Stomach (tissue), 8 donors: ENCODE measurements at regions not wholly inside any gene's neighbourhood (a gene's known extent, or its start where the extent isn't known, plus 50 kb on each side); places are given as distances from the start of the nearest gene placed in this dataset.

Experiments used
- DNase-seq, 2 donors: peaks; one replicate each; pipeline versions ENCODE4 v3.0.0 to v3.0.0-alpha.2; 2013 to 2019
- H3K27ac ChIP-seq, 5 donors: fragments of 200-600 bp in 4 of 5; sonication (generic) in 4 of 5; one replicate each; pipeline ENCODE4 v1.5.1; 2013 to 2019; ENCODE audit warnings: mild to moderate bottlenecking in 1 of 5, moderate library complexity in 1 of 5
- H3K27me3 ChIP-seq, 3 donors: fragments of 200-600 bp; sonication (generic); one replicate each; pipeline ENCODE4 v1.5.1; 2017 to 2019; ENCODE audit warnings: mixed run types in 1 of 3
- H3K36me3 ChIP-seq, 4 donors: fragments of 200-600 bp; sonication (generic); 1 replicate in 3 of 4; 2 replicates in 1 of 4; pipeline ENCODE4 v1.5.1; 2016 to 2019
- H3K4me1 ChIP-seq, 4 donors: fragments of 200-600 bp; sonication (generic); one replicate each; pipeline ENCODE4 v1.5.1; 2016 to 2019
- H3K4me3 ChIP-seq, 4 donors: fragments of 200-600 bp; sonication (generic) in 3 of 4; one replicate each; pipeline ENCODE4 v1.5.1; 2016 to 2019; ENCODE audit warnings: mild to moderate bottlenecking in 1 of 4
- H3K9me3 ChIP-seq, 4 donors: fragments of 200-600 bp; sonication (generic); one replicate each; pipeline ENCODE4 v1.5.1; 2016 to 2019
- EP300 ChIP-seq: sonication (generic); formaldehyde crosslinking; IDR thresholded peaks from one replicate; pipeline ENCODE4 v1.6.1; 2017; ENCODE audit warnings: antibody characterized with exemption
- POLR2A ChIP-seq, 4 donors: fragments of 450-650 bp; IDR thresholded peaks; one replicate each; pipeline ENCODE4 v1.6.1; 2016; ENCODE audit warnings: antibody characterized with exemption in 4 of 4, control low read depth in 2 of 4, mild to moderate bottlenecking in 1 of 4, moderate library complexity in 1 of 4
- POLR2AphosphoS5 ChIP-seq, 3 donors: sonication (generic); formaldehyde crosslinking; IDR thresholded peaks; one replicate each; pipeline ENCODE4 v1.6.1; 2016; ENCODE audit warnings: antibody characterized with exemption in 3 of 3
- WGBS, 5 donors: extraction: QIAGEN DNeasy Blood & Tissue Kit in 3 of 5; methylation state at CpG; one replicate each; pipeline versions ENCODE4 v1.1.5 to v1.1.7; 2013 to 2018; 5-methylcytosine and 5-hydroxymethylcytosine counted together
- intact Hi-C: fragments of 100-400 bp; cut with DNase I; formaldehyde crosslinking; loops from one replicate; pipeline ENCODE4 v1.15.1; 2023; ENCODE audit warnings: low total_unique reads
- TF ChIP-seq, protein P1 (sequence below), 7 experiments: fragments of 450-650 bp in 4 of 7; fragments of 200-600 bp in 3 of 7; sonication (generic) in 3 of 7; IDR thresholded peaks; one replicate each; pipeline ENCODE4 v1.5.1; 2016 to 2019; ENCODE audit warnings: antibody characterized with exemption in 7 of 7, control low read depth in 2 of 7, mild to moderate bottlenecking in 1 of 7
- donor health status: healthy with polysubstance abuse.
- donor health status: Bipolar disorder and iron deficiency.
- donor health status: healthy.

DNA sequence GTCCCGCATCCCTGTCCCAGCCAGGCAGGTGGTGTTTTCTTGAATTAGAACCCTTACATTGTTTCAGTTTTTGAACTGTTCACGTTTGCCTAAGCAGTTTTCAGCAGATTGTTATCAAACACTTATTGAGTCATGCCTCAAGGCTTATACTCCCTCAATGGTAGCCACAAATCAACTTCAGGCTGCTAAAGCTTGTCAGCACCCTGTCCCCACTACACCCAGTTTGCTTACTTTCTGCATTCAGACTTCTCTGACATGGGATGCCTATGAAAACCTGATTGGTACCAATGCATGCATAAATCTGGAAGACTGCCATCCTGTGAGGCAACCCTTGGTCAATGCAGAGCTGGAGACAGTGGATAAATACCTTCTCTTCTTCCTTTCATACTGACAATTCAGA lies 225.4 kb downstream of the BTG1 start:
- Histone ChIP-seq H3K27me3 (no peaks in the 10 kb centered on the region), H3K9me3 (no peaks in the 10 kb centered on the region), H3K27ac (no peak overlapping the region), H3K4me3 (no peak overlapping the region), H3K4me1 (no peaks in the 10 kb centered on the region), H3K36me3 (no peaks in the 10 kb centered on the region)
- WGBS, 5 donors: 65 to 73% (median 68%) methylated on average over 2 of the region's 2 CpGs
- intact Hi-C loops: no loop called here
- TF ChIP-seq, protein P1, sequence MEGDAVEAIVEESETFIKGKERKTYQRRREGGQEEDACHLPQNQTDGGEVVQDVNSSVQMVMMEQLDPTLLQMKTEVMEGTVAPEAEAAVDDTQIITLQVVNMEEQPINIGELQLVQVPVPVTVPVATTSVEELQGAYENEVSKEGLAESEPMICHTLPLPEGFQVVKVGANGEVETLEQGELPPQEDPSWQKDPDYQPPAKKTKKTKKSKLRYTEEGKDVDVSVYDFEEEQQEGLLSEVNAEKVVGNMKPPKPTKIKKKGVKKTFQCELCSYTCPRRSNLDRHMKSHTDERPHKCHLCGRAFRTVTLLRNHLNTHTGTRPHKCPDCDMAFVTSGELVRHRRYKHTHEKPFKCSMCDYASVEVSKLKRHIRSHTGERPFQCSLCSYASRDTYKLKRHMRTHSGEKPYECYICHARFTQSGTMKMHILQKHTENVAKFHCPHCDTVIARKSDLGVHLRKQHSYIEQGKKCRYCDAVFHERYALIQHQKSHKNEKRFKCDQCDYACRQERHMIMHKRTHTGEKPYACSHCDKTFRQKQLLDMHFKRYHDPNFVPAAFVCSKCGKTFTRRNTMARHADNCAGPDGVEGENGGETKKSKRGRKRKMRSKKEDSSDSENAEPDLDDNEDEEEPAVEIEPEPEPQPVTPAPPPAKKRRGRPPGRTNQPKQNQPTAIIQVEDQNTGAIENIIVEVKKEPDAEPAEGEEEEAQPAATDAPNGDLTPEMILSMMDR (IDR thresholded peaks at IDR 0.05): no peak
- TF ChIP-seq POLR2A (IDR thresholded peaks at IDR 0.05) (no peak), POLR2AphosphoS5 (IDR thresholded peaks at IDR 0.05) (no peak), EP300 (no peak)
- DNase-seq: no peak

DNA sequence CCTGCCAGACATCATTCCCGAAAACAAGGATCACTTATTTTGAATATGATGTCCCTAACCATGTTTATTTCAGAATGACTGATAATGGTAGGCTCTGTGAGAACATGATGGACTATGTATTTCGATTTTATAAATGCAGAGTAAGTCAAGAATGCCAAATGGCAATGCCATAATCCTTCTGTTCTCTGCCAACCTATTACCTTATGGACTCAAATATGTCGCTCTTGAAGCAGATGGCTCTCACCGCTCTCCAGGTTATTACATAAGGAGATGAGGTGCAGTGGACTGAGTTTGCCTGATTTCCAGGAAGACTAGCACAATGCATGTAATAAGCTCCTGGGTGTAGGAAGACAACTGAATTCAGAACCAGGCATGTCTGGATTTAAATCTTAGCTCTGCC lies 227.2 kb downstream of the BTG1 start:
- 78 to 92% (median 86%) methylated on average over 4 of the region's 4 CpGs for WGBS, 5 donors
- no peak for DNase-seq
- Histone ChIP-seq H3K27me3 (no peaks in the 10 kb centered on the region), H3K36me3 (no peaks in the 10 kb centered on the region), H3K9me3 (no peaks in the 10 kb centered on the region), H3K27ac (no peak overlapping the region), H3K4me3 (no peak overlapping the region), H3K4me1 (no peaks in the 10 kb centered on the region)
- intact Hi-C loops: no loop called here
- TF ChIP-seq POLR2A (IDR thresholded peaks at IDR 0.05) (no peak), EP300 (no peak), POLR2AphosphoS5 (IDR thresholded peaks at IDR 0.05) (no peak)
- TF ChIP-seq, protein P1 (IDR thresholded peaks at IDR 0.05): no peak

DNA sequence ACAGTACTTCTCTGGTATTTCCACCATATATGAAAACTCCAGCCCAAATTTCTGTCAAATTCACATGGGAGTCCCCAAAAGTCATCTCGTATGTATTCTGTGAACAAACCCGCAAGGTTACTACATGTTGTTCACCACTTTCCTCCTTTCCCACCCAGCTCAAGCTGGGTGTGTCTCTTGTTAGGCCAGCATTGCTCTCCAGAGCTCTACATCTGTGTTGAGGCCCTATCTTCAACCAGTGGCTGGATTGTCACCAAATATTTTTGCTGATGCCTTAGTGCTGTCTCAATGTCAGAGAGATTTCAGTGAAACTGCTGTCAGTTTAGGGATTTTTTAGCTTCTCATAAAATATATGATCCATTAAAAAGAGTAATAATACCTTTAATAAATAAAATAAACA lies 230.9 kb downstream of the BTG1 start:
- DNase-seq: no peak
- intact Hi-C loops: no loop called here
- Histone ChIP-seq H3K27ac (no peak overlapping the region), H3K36me3 (no peaks in the 10 kb centered on the region), H3K4me3 (no peak overlapping the region), H3K9me3 (no peaks in the 10 kb centered on the region), H3K4me1 (no peaks in the 10 kb centered on the region), H3K27me3 (no peaks in the 10 kb centered on the region)
- WGBS, 5 donors: 92 to 100% (median 97%) methylated on average over 2 of the region's 2 CpGs
- TF ChIP-seq EP300 (no peak), POLR2AphosphoS5 (IDR thresholded peaks at IDR 0.05) (no peak), POLR2A (IDR thresholded peaks at IDR 0.05) (no peak)
- TF ChIP-seq, protein P1 (IDR thresholded peaks at IDR 0.05): no peak

DNA sequence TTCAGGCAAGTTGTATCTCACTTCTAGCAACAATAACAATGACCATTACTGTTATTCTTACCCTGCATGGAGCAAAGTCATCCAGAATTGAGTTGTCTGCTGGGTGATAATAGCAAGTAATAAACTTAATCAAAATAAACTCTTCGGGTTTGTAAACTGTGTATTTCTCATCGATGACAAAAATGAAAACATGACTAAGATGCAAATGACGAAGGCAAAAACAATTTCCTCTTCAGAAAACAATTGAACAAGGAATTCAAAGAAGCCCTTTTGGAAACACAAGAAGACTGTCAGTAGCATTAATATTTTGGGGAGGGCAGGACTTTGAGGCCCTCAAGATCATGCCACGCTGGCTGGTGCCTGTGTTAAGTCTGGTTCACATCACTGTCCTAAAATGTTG lies 232.0 kb downstream of the BTG1 start:
- no peak overlapping the region for H3K4me3 ChIP-seq
- TF ChIP-seq, protein P1 (IDR thresholded peaks at IDR 0.05): no peak
- WGBS, 5 donors: 79 to 86% (median 85%) methylated on average over 4 of the region's 4 CpGs
- no peaks in the 10 kb centered on the region for H3K36me3 ChIP-seq
- no peaks in the 10 kb centered on the region for H3K27me3 ChIP-seq
- intact Hi-C loops: no loop called here
- H3K27ac ChIP-seq: no peak overlapping the region
- DNase-seq: no peak
- H3K9me3 ChIP-seq: no peaks in the 10 kb centered on the region
- no peaks in the 10 kb centered on the region for H3K4me1 ChIP-seq

DNA sequence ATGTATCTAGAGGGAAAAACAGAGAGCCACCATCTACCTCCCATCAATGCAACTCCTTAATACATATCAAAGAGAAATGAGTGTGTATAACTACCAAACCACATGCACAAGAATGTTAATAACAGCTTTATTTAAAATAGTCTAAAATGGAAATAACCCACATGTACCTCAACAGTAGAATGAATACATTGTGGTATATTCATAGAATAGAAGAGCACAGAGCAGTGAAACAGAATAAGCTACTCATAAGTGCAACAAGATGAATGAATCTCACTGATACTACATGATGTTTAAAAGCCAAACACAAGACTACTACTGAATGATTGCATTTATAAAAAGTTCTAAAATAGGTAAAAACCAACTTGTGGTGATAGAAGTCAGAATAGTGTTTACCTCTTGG lies 232.5 kb downstream of the BTG1 start:
- no peak for DNase-seq
- no peak overlapping the region for H3K27ac ChIP-seq
- TF ChIP-seq POLR2AphosphoS5 (IDR thresholded peaks at IDR 0.05): no peak
- TF ChIP-seq, protein P1 (IDR thresholded peaks at IDR 0.05): no peak
- TF ChIP-seq EP300: no peak
- TF ChIP-seq POLR2A (IDR thresholded peaks at IDR 0.05): no peak
- no peaks in the 10 kb centered on the region for H3K27me3 ChIP-seq
- no peaks in the 10 kb centered on the region for H3K36me3 ChIP-seq
- H3K4me3 ChIP-seq: no peak overlapping the region
- H3K9me3 ChIP-seq: no peaks in the 10 kb centered on the region
- intact Hi-C loops: no loop called here
- H3K4me1 ChIP-seq: no peaks in the 10 kb centered on the region
